Parathyroid adenoma (tissue), 2 donors: ENCODE measurements at regions not wholly inside any gene's neighbourhood (a gene's known extent, or its start where the extent isn't known, plus 50 kb on each side); places are given as distances from the start of the nearest gene placed in this dataset.

Experiments used
- H2AFZ ChIP-seq: fragments of 300-600 bp; sonication (generic); one replicate; pipeline ENCODE4 v1.7.0; 2017; ENCODE audit warnings: antibody characterized with exemption, mild to moderate bottlenecking
- H3K27ac ChIP-seq: fragments of 300-600 bp; sonication (generic); one replicate; pipeline ENCODE4 v1.7.0; 2017
- H3K27me3 ChIP-seq: fragments of 300-600 bp; sonication (generic); one replicate; pipeline ENCODE4 v1.7.0; 2017; ENCODE audit warnings: low read length; ENCODE audit not compliant: control insufficient read depth, insufficient read depth
- H3K36me3 ChIP-seq: fragments of 300-600 bp; sonication (generic); one replicate; pipeline ENCODE4 v1.7.0; 2017; ENCODE audit warnings: low read length; ENCODE audit not compliant: control insufficient read depth, insufficient read depth
- H3K4me1 ChIP-seq: fragments of 300-600 bp; sonication (generic); one replicate; pipeline ENCODE4 v1.7.0; 2017; ENCODE audit warnings: control low read depth
- H3K4me2 ChIP-seq: fragments of 300-600 bp; sonication (generic); one replicate; pipeline ENCODE4 v1.7.0; 2017; ENCODE audit warnings: low read length
- H3K4me3 ChIP-seq: fragments of 300-600 bp; sonication (generic); one replicate; pipeline ENCODE4 v1.7.0; 2017; ENCODE audit warnings: low read depth, low read length
- H3K79me2 ChIP-seq: fragments of 300-600 bp; sonication (generic); one replicate; pipeline ENCODE4 v1.7.0; 2017; ENCODE audit warnings: control low read depth
- H3K9ac ChIP-seq: fragments of 300-600 bp; sonication (generic); one replicate; pipeline ENCODE4 v1.7.0; 2017; ENCODE audit warnings: mild to moderate bottlenecking
- H3K9me3 ChIP-seq: fragments of 300-600 bp; sonication (generic); one replicate; pipeline ENCODE4 v1.7.0; 2017; ENCODE audit warnings: low read length; ENCODE audit not compliant: control insufficient read depth
- CTCF ChIP-seq: fragments of 300-600 bp; sonication (generic); IDR thresholded peaks from one replicate; pipeline ENCODE4 v1.7.0; 2017; ENCODE audit warnings: antibody characterized with exemption, mild to moderate bottlenecking
- donor health status: primary hyperparathyroidism.

DNA sequence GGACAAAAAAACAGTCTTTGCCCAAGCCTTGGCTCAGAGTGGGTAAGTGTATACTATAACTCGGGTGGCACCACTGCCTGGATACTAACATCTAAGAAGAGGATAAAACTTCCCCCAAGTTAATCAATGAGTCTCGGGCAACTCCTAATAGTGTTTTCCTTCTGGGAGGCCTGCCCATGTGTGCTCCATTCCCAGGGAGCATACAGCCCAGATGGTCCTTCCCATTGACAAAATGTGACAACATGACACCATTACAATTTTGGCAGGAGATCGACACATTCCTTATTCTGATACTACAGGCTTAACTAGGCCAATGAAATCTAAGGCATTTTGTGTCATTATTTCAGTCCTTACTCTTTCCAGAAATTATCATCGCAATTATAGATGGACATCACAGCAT, 52.7 kb upstream of the CRIM1 start:
- no peaks in the 10 kb centered on the region for H3K9me3 ChIP-seq
- no peaks in the 10 kb centered on the region for H3K4me1 ChIP-seq
- TF ChIP-seq CTCF, result no peak
- H3K4me3 ChIP-seq, result no peak overlapping the region
- no peak overlapping the region for H3K9ac ChIP-seq
- H3K4me2 ChIP-seq, result no peak overlapping the region
- H3K27me3 ChIP-seq, result no peaks in the 10 kb centered on the region
- H2AFZ ChIP-seq, result no peak overlapping the region
- H3K27ac ChIP-seq, result no peak overlapping the region
- H3K79me2 ChIP-seq, result no peaks in the 10 kb centered on the region
- no peaks in the 10 kb centered on the region for H3K36me3 ChIP-seq

DNA sequence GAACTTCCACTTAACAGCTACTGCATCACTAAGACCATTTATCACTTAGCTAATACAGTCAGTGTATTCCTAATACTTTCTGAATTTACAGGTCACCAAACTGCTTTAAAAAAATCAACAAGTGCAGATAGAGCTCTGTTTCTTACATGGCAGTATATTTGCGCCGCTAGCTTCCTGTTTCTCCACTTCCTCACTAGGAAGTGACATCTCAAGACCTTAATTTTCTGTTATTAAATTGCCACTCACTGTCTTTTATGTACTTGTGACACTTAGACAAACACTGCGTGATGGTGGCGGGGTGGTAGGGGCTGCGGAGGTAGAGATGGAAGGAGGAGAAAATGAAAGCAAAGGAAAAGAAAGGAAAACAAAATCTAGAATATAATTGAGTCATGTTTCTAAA, 53.7 kb upstream of the CRIM1 start:
- Histone ChIP-seq H3K27ac (no peak overlapping the region), H3K36me3 (no peaks in the 10 kb centered on the region), H2AFZ (no peak overlapping the region), H3K9me3 (no peaks in the 10 kb centered on the region), H3K4me2 (no peak overlapping the region), H3K79me2 (no peaks in the 10 kb centered on the region), H3K4me3 (no peak overlapping the region), H3K27me3 (no peaks in the 10 kb centered on the region), H3K4me1 (no peaks in the 10 kb centered on the region), H3K9ac (no peak overlapping the region)
- TF ChIP-seq CTCF, result no peak

DNA sequence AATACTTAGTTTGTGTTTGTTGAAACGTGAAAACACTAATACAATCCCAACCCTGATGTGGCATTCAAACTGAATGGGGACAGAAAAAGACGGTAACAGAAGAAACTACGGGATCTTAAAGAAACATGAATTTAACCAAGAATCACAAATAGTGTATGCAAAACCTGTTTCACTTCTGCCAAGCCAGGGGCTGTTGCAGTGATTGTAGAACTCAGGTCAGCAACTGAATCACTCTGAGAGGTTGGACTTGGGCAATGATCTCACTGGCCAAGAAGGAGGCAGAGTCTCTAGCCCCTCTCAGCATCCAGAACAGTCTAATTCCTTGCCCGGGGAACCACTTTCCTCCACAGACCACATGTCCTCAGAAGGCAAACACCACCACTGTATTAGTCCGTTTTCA, 54.9 kb upstream of the CRIM1 start:
- H3K4me1 ChIP-seq, result no peaks in the 10 kb centered on the region
- no peak overlapping the region for H3K27ac ChIP-seq
- H3K4me2 ChIP-seq, result no peak overlapping the region
- H3K9me3 ChIP-seq, result no peaks in the 10 kb centered on the region
- no peaks in the 10 kb centered on the region for H3K27me3 ChIP-seq
- H3K4me3 ChIP-seq, result no peak overlapping the region
- TF ChIP-seq CTCF, result no peak
- no peaks in the 10 kb centered on the region for H3K36me3 ChIP-seq
- H2AFZ ChIP-seq, result no peak overlapping the region
- no peak overlapping the region for H3K9ac ChIP-seq
- H3K79me2 ChIP-seq, result no peaks in the 10 kb centered on the region

GRCh38 chr2:36296798-36297197, 58.8 kb upstream of the CRIM1 start:
- Histone ChIP-seq H3K27ac (no peak overlapping the region), H3K4me3 (no peak overlapping the region), H3K4me1 (no peaks in the 10 kb centered on the region), H3K79me2 (no peaks in the 10 kb centered on the region), H3K36me3 (no peaks in the 10 kb centered on the region), H3K9ac (no peak overlapping the region), H2AFZ (no peak overlapping the region), H3K27me3 (no peaks in the 10 kb centered on the region), H3K4me2 (no peak overlapping the region), H3K9me3 (no peaks in the 10 kb centered on the region)
- no peak for TF ChIP-seq CTCF

DNA sequence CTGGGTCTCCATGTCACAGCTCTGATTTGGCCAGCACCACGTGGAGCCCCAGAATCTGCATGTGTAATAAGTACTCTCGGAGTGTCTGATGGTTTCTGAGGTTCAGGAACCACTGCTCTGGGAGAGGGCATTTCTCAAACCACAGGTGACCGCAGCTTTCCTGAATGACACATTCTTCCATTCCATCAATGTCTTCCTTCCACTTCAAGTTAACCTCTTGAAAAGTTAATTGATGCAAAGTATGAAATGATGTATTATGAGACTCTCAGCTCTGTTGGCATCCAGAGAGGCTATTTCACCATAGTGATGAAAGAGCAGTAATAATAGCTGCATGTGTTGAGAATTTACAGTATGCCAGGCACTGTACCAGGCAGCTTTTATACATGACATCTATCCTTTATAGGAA, 61.3 kb upstream of the CRIM1 start:
- no peak for TF ChIP-seq CTCF
- no peak overlapping the region for H2AFZ ChIP-seq
- H3K36me3 ChIP-seq, result no peaks in the 10 kb centered on the region
- no peak overlapping the region for H3K4me2 ChIP-seq
- no peak overlapping the region for H3K4me3 ChIP-seq
- no peaks in the 10 kb centered on the region for H3K79me2 ChIP-seq
- H3K9me3 ChIP-seq, result no peaks in the 10 kb centered on the region
- H3K4me1 ChIP-seq, result no peaks in the 10 kb centered on the region
- H3K27ac ChIP-seq, result no peak overlapping the region
- no peak overlapping the region for H3K9ac ChIP-seq
- no peaks in the 10 kb centered on the region for H3K27me3 ChIP-seq
